ENCODE measurements at regions not wholly inside any gene's neighbourhood (a gene's known extent, or its start where the extent isn't known, plus 50 kb on each side); places are given as distances from the start of the nearest gene placed in this dataset.

DNA sequence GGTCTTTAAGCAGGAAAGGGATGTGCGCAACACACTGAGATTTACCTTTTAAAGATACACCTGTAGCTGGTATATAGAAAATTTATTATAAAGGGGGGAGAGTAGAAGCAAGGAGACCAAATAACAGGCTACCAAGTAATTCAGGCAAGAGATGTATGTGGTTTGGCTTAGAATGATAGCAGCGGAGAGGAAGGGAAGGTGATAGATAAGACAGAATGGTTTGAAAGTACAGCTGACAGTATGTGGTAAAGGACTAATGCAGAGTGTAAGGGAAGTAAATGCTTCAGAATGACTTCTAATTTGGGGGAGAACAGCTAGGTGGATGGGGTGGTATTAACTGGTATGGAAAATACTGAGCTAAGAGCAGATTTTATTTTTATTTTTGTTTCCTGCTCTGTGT is 308.9 kb downstream of the ANTXR2 start:
- no peaks in the 10 kb centered on the region for H3K36me3 ChIP-seq
- no peak overlapping the region for H3K4me3 ChIP-seq
- no peaks in the 10 kb centered on the region for H3K4me1 ChIP-seq (ENCODE audit: control insufficient read depth in 1 of 2, low read depth in 2 of 2)
- DNase-seq (ENCODE audit: low spot score): no peak
- H3K27ac ChIP-seq: no peak overlapping the region
- no peaks in the 10 kb centered on the region for H3K27me3 ChIP-seq (replicated peaks; ENCODE audit: insufficient read depth)
- peaks cover 4% of the 10 kb centered on the region for H3K9me3 ChIP-seq
- no peak for ATAC-seq (ENCODE audit: insufficient number of reproducible peaks, low FRiP score, low read depth)
- TF ChIP-seq, protein P1, sequence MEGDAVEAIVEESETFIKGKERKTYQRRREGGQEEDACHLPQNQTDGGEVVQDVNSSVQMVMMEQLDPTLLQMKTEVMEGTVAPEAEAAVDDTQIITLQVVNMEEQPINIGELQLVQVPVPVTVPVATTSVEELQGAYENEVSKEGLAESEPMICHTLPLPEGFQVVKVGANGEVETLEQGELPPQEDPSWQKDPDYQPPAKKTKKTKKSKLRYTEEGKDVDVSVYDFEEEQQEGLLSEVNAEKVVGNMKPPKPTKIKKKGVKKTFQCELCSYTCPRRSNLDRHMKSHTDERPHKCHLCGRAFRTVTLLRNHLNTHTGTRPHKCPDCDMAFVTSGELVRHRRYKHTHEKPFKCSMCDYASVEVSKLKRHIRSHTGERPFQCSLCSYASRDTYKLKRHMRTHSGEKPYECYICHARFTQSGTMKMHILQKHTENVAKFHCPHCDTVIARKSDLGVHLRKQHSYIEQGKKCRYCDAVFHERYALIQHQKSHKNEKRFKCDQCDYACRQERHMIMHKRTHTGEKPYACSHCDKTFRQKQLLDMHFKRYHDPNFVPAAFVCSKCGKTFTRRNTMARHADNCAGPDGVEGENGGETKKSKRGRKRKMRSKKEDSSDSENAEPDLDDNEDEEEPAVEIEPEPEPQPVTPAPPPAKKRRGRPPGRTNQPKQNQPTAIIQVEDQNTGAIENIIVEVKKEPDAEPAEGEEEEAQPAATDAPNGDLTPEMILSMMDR (IDR thresholded peaks at IDR 0.05): no peak

GRCh38 chr4:79763486-79764075 is 309.4 kb downstream of the ANTXR2 start:
- H3K9me3 ChIP-seq: peaks cover 4% of the 10 kb centered on the region
- no peak overlapping the region for H3K27ac ChIP-seq
- TF ChIP-seq, protein P1 (IDR thresholded peaks at IDR 0.05): no peak
- H3K27me3 ChIP-seq (replicated peaks; ENCODE audit: insufficient read depth): no peaks in the 10 kb centered on the region
- ATAC-seq (ENCODE audit: insufficient number of reproducible peaks, low FRiP score, low read depth): no peak
- no peak for DNase-seq (ENCODE audit: low spot score)
- H3K4me3 ChIP-seq: no peak overlapping the region
- no peaks in the 10 kb centered on the region for H3K36me3 ChIP-seq
- H3K4me1 ChIP-seq (ENCODE audit: control insufficient read depth in 1 of 2, low read depth in 2 of 2): no peaks in the 10 kb centered on the region

- Histone ChIP-seq H3K4me3 (no peak overlapping the region), H3K4me1 (ENCODE audit: control insufficient read depth in 1 of 2, low read depth in 2 of 2) (no peaks in the 10 kb centered on the region), H3K9me3 (no peaks in the 10 kb centered on the region), H3K36me3 (no peaks in the 10 kb centered on the region), H3K27me3 (replicated peaks; ENCODE audit: insufficient read depth) (no peaks in the 10 kb centered on the region), H3K27ac (no peak overlapping the region)
- DNase-seq (ENCODE audit: low spot score) (no peak), ATAC-seq (ENCODE audit: insufficient number of reproducible peaks, low FRiP score, low read depth) (no peak)
- TF ChIP-seq, protein P1 (IDR thresholded peaks at IDR 0.05): no peak
These were observed 313.2 kb downstream of the ANTXR2 start for GRCh38 chr4:79759793-79760192.

- Histone ChIP-seq H3K9me3 (no peaks in the 10 kb centered on the region), H3K27me3 (replicated peaks; ENCODE audit: insufficient read depth) (no peaks in the 10 kb centered on the region), H3K4me1 (ENCODE audit: control insufficient read depth in 1 of 2, low read depth in 2 of 2) (no peaks in the 10 kb centered on the region), H3K36me3 (no peaks in the 10 kb centered on the region), H3K27ac (no peak overlapping the region), H3K4me3 (no peak overlapping the region)
- DNase-seq (ENCODE audit: low spot score) (no peak), ATAC-seq (ENCODE audit: insufficient number of reproducible peaks, low FRiP score, low read depth) (no peak)
- TF ChIP-seq, protein P1 (IDR thresholded peaks at IDR 0.05): no peak
These were observed 315.4 kb downstream of the ANTXR2 start for GRCh38 chr4:79757600-79757999.

DNA sequence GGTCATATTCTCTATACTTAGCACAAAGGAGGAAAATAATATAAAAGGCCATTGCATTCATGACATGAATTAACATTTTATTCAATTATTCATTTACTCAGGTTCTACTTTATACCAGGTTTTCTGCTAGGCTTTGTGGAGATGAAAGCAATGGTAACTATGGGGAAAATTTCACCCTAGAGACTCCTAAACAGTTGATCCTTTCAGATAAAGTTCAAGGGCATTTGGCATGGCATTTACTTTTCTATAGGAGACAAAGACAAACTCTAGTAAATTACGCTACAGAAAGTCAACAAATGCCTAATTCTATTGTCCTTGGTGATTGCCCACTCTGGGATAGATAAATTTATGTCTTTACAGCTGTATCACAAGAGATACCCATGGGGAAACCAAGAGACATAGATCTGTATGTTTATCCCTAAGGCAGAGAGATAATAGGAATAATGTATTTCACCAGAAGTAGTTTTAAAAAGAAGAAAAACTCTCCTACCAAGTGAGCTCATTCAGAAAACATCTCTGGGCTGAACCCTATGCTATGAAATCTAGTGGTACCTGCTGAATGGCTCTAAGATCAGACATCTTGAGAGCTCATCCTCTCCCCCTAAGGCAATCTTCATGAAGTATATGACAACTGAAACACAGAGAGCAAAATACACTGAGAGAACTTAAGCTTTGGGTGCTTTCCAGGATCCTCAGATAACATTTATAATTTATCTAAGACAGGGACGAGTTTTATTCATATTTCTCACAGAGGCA is 316.7 kb downstream of the ANTXR2 start:
- H3K27ac ChIP-seq: no peak overlapping the region
- no peak for DNase-seq (ENCODE audit: low spot score)
- H3K27me3 ChIP-seq (replicated peaks; ENCODE audit: insufficient read depth): no peaks in the 10 kb centered on the region
- H3K4me3 ChIP-seq: no peak overlapping the region
- TF ChIP-seq, protein P1 (IDR thresholded peaks at IDR 0.05): no peak
- H3K9me3 ChIP-seq: no peaks in the 10 kb centered on the region
- H3K4me1 ChIP-seq (ENCODE audit: control insufficient read depth in 1 of 2, low read depth in 2 of 2): no peaks in the 10 kb centered on the region
- no peak for ATAC-seq (ENCODE audit: insufficient number of reproducible peaks, low FRiP score, low read depth)
- H3K36me3 ChIP-seq: no peaks in the 10 kb centered on the region

Data from thoracic aorta (tissue), 2 donors.